ENCODE measurements at regions not wholly inside any gene's neighbourhood (a gene's known extent, or its start where the extent isn't known, plus 50 kb on each side); places are given as distances from the start of the nearest gene placed in this dataset.
A peak's percentile ranks its signal among the peaks of the same experiment; 100 is the strongest.

DNA sequence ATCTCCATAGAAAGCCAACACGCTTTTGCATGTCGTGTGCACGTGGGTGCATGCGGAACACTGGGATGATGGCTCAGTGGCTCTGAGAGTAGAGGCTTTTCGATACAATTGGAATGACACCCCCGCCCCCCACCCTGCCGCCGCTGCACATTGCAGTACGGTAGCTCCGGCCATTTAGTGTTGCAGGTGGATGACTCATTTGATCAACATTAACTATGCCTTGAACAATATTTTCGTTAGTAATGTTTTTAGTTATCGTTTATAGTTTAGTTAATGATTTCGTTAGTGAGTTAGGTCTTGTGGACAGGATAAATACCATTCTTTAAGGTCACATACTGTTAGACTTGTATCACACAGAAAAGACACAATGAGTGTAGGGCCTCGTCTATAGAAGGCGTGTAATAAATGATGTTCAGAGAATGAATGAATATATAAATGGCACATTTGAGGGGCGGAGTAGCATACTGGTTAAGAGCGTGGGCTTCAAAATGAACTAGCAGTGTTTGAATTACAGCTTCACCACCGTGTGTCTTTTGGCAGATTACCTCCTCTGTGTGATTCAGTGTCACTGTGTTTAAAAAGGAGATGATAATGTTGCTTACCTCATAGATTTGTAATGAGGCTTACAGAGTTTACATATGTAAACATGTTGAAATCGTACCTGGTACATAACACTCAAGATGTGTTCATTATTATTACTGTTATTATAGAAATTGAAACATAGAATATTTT lies 67.2 kb upstream of the TENM3 start:
- DNase-seq (ENCODE audit: low read depth), result no peak

DNA sequence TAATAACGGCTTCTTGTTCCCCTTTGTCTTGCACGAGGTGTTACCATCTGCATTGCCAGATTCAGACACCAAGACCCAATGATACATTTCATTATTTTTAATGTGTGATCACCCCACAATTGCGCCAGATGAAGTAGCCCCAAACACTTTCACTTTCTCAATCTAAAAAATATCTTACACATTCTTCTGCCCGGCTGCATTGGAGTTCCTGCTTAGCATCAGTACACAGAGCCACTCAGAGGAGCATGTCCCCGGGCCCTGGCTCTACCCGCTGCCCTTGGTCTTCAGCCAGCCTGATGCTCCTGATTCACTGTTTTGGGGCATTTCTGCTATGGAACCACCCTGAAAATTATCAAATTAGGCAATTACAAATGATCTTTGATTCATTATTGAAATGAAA lies 66.0 kb upstream of the TENM3 start:
- no peak overlapping the region for H3K4me3 ChIP-seq (ENCODE audit: control insufficient read depth, low read depth, low read length)
- DNase-seq (ENCODE audit: low read depth), result no peak
- TF ChIP-seq, protein P1, sequence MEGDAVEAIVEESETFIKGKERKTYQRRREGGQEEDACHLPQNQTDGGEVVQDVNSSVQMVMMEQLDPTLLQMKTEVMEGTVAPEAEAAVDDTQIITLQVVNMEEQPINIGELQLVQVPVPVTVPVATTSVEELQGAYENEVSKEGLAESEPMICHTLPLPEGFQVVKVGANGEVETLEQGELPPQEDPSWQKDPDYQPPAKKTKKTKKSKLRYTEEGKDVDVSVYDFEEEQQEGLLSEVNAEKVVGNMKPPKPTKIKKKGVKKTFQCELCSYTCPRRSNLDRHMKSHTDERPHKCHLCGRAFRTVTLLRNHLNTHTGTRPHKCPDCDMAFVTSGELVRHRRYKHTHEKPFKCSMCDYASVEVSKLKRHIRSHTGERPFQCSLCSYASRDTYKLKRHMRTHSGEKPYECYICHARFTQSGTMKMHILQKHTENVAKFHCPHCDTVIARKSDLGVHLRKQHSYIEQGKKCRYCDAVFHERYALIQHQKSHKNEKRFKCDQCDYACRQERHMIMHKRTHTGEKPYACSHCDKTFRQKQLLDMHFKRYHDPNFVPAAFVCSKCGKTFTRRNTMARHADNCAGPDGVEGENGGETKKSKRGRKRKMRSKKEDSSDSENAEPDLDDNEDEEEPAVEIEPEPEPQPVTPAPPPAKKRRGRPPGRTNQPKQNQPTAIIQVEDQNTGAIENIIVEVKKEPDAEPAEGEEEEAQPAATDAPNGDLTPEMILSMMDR (IDR thresholded peaks at IDR 0.05; ENCODE audit: control insufficient read depth, insufficient read depth, low read depth, low read length, missing control alignments), result no peak

More for the DNA sequence above, 67.2 kb upstream of the TENM3 start:
- TF ChIP-seq, protein P1 (IDR thresholded peaks at IDR 0.05; ENCODE audit: control insufficient read depth, insufficient read depth, low read depth, low read length, missing control alignments), result no peak
- H3K4me3 ChIP-seq (ENCODE audit: control insufficient read depth, low read depth, low read length), result no peak overlapping the region

DNA sequence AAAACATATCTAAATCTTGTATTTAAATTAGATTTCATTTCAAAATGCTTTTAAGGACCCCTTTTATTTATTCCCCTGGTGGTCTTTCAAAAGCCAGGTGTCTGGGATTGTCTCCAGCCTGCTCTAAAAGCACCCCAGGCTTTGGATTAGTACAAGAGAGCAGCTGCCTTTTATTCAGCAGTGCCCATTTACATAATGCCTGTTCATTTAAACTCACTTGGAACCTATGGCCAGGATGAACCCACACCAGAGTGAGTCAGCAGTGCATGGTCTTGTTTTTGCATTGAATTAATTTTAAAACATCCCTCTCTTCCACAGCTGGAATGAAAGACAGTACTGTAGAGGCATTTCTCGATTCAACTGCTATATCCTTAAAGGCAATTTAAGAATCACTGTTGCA lies 64.1 kb upstream of the TENM3 start:
- no peak for DNase-seq (ENCODE audit: low read depth)
- TF ChIP-seq, protein P1 (IDR thresholded peaks at IDR 0.05; ENCODE audit: control insufficient read depth, insufficient read depth, low read depth, low read length, missing control alignments), result no peak
- no peak overlapping the region for H3K4me3 ChIP-seq (ENCODE audit: control insufficient read depth, low read depth, low read length)

DNA sequence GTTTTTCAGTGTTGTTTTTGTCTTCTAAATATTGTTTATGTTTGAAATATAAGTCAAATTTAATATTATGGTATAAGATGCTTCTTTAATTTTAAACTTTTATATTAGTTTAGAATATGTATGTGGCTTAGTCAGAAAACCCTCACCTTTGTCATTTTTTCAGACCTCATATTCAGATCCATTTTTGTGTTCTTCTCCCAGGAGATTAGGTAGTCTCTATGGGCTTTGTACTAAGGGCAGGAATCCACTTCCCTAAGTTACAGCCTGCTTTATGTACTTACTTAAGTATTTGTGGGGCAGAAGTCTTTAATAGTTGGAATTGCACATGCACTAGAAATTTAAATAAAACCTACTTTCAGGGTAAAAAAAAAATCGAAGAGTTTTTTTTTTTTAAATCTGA lies 63.5 kb upstream of the TENM3 start:
- no peak overlapping the region for H3K4me3 ChIP-seq (ENCODE audit: control insufficient read depth, low read depth, low read length)
- no peak for DNase-seq (ENCODE audit: low read depth)
- TF ChIP-seq, protein P1 (IDR thresholded peaks at IDR 0.05; ENCODE audit: control insufficient read depth, insufficient read depth, low read depth, low read length, missing control alignments), result no peak

DNA sequence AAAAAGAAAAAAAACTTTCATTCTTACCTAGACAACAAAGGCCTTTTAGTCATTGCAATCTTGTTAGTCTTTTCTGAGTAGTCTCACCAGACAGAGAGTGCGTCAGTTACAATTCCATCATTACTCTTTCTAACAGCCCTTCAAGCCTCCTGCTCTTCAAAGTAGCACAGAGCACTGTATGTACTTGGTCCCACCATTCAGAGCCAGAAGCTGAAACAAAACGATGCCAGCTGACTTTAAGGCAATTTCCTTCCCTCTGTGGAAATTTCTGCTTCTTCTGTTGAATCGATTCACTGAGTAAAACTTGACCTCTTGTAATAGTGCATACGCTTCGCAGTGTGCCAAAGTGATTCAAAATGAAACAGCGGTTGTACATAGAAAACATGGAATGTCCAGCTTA lies 57.7 kb upstream of the TENM3 start:
- H3K4me3 ChIP-seq (ENCODE audit: control insufficient read depth, low read depth, low read length), result peak overlapping the region; percentile 3; the same call in 1 of the 2 replicates
- no peak for DNase-seq (ENCODE audit: low read depth)
- TF ChIP-seq, protein P1 (IDR thresholded peaks at IDR 0.05; ENCODE audit: control insufficient read depth, insufficient read depth, low read depth, low read length, missing control alignments), result no peak

DNA sequence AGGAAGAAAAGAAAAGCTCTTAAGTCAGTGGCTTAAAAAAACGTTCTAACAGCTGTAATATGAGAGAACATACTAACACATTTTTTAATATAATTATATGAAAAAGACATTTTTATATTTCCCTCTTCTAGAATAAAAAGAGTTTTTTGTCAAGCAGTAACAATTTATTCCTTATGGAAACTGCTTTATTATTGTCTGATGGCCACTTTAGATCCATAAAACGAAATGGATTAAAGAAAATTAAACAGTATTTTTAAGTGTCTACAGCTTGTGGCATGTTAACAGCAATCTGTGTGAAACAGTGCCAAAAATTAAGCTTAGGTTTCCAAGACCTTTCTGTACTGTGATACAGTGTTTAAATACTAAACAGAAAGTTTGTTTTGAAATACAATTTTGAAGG lies 55.5 kb upstream of the TENM3 start:
- TF ChIP-seq, protein P1 (IDR thresholded peaks at IDR 0.05; ENCODE audit: control insufficient read depth, insufficient read depth, low read depth, low read length, missing control alignments), result no peak

More for the DNA sequence above, 55.5 kb upstream of the TENM3 start:
- H3K4me3 ChIP-seq (ENCODE audit: control insufficient read depth, low read depth, low read length), result no peak overlapping the region
- DNase-seq (ENCODE audit: low read depth), result no peak

Data from AG09309 (cell line).